Stimulated activated CD4-positive, alpha-beta T cell treated with anti-CD3 and anti-CD28 coated beads, Interleukin-2, amount 100 ng/mL, for 24 hours (primary cell): ENCODE measurements at regions not wholly inside any gene's neighbourhood (a gene's known extent, or its start where the extent isn't known, plus 50 kb on each side); places are given as distances from the start of the nearest gene placed in this dataset.

ENCODE experiments used
- DNase-seq, 2 donors: peaks; one replicate each; pipeline ENCODE4 v3.0.0-alpha.2; 2020

- no peak for DNase-seq
Observed at GRCh38 chr7:16212610-16213009, 208.7 kb downstream of the CRPPA start.

DNA sequence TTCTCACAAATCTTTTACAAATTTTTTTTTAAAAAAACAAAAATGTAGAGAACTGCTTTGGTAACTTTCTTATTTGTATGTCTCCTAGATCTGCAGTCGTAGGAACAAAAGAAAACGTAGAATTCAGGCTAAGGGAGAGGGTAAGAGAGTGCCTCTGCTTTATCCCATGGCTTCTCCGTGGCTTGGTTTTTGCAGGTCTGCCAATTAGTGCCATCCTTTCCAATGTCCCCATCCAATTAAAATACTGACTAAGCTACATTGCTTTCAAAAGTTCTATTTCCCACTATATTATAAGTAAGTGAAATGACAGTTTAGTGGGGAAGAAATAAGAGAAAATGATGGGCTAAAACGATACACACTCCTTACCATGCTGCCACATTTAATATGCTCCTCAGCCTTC lies 209.3 kb downstream of the CRPPA start:
- DNase-seq, result no peak

DNA sequence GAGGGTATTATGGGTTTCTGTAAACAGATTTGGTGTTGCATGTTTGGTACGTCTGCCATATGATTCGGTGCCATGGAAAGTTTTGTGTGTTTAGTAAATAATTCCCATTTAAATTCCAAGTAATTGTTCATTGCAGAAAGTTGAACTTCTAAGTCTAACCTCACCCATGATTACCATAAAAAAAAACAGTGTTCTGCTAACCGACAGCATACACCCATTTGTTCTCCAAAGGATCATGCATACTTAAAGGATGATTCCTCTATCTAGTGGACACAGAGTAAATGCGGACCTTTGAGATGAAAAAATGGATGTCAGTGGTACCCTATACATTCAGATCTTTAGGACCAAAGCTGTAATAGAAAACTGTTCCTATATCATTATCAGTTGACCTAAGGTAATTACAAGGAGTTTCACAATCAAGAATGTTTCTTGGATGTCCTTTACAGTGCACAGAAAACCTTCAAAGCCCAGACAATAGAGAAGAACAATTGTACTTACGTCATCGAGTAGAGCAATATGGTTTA lies 209.9 kb downstream of the CRPPA start:
- no peak for DNase-seq

GRCh38 chr7:16210171-16210570 lies 211.2 kb downstream of the CRPPA start:
- no peak for DNase-seq

- no peak for DNase-seq
Observed at GRCh38 chr7:16207321-16207720, 214.0 kb downstream of the CRPPA start.

DNA sequence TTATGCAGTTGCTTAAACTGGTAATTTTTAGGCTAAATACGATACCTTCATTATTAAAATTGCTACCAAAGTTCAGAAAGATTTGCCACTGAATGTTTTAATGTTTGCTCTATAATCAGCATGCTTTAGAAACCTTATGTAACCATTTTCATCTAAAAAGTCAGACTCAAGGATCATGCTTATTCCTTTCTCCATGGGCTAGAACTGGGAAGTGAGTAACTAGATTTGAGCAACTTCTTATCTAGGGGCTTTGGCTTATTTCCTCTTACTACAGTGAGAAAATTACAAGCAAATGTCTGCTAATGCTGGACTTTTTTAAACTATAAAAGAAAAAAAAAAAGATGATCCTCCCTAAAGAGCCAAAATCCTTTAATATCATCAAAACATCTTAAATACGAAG lies 215.9 kb downstream of the CRPPA start:
- DNase-seq, result no peak

DNA sequence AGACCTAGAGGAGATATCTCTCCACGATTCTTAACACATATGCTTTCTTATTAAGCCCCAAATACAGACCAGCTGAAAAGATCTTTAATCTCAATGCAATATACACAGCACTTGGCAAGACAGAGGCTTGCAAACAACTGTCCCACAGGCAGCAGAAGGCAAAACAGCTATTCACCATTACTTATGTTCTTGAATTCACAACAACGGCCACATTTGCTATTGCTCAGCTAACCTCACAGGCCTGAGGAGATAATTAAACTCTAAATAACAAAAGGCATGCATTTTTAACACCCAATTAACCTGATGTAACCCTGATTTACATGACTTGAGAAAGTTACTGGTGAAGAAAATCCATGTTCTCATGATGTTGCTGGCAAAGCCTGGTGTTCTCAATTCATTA lies 216.4 kb downstream of the CRPPA start:
- no peak for DNase-seq

DNA sequence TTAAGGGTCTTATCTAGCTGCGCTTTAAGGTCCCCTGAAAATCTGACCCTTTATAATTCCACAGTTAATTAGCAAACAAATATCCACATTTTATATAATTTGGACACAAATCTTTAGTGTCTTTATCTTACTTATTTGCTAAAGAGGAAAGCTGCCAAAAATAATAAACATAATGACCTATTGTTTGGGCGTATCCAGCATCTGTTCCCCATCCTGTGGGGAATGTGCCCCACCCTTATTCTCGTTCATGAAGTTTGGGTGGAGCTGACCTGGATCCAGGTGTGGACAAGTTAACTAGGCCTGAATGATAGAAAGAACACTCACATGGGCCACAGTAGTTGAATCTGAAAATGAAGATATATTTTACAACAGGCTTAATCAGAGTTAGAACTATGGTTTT lies 218.3 kb downstream of the CRPPA start:
- DNase-seq, result no peak

DNA sequence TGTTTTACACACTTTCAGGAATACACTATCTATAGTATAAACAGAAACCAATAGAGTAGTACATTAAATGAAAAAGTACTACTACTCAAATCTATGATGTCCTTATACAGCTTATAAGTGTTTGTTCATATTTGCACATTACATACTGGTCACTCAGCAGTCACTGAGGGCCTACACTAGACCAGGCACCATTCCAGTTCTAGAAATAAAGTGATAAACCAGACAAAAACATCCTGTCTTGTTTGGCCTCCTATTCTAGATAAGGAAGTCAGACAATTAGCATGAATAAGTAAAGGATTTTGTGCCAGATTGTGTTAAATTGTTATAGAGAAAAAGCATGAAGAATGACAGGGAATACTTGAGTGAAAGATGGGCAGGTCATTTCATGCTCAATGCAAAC lies 219.0 kb downstream of the CRPPA start:
- DNase-seq, result no peak

- no peak for DNase-seq
Observed at GRCh38 chr7:16200591-16200990, 220.7 kb downstream of the CRPPA start.

GRCh38 chr7:16193631-16194030 lies 227.7 kb downstream of the CRPPA start:
- DNase-seq, result no peak

DNA sequence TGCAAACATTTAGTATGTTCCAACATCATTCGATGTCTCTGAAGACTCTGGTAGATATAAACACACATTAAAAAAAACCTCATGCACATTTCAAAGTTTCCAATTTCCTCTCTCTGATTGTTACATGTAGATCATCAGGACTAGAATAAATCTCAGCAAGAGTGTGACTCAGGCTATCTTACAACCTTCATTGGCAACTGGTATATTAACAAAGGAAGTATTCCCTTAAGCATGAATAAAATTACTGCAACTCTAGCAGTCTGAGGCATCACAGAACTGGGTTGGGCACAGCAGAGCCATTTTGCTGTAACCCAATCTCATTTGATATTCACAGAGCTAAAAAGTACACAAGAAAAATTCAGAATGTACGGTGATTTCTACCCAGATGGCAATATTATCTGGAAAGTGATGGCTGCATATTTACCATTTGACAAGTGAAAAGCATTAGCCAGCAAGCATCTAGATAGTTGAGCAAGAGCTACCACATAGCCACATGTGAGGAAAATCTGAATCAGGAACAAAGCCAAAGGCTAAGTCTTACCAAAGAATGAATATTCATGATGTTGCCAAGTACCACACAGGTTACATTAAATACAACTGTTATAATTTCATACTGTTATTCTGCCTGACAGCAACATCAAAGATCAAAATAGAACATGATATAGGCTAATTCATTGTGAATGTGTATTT lies 232.2 kb downstream of the CRPPA start:
- DNase-seq, result no peak

DNA sequence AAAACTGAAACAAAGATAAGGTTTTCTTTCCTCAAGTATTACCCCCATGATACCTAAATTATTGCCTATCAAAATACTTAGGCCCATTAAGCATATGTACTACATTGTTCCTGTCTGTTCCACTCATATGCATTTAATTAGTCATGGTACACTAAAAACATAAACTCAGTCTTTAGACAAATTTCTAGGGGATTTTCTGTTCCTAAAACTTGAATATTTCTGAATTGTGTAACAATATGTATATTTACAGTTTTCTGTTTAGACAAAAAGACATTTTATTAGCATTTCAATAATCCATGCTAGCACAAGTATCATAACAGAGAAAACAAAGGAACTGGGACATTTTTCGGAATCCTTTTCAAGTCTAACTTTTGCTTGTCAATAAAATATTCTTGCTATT lies 234.2 kb downstream of the CRPPA start:
- DNase-seq, result no peak

DNA sequence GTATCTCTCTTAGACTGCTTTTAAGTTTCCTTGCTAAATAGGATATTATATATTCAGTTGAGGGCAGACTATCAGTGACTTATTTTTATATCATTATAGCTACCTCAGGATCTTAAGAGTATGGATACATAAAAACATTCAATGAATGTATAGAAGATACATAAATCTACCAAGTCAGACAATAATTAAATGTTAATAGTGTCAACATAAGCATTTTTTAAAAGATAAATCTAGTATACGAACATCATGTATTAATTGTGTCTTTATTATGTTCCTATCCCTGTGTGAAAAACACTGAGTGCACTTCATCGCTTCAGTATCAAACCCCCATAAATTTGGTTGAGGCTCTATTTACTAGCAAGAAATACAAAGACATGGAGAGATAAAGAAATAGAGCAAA lies 242.8 kb downstream of the CRPPA start:
- DNase-seq, result no peak

- no peak for DNase-seq
Observed at GRCh38 chr7:16178092-16178491, 243.2 kb downstream of the CRPPA start.

GRCh38 chr7:16174253-16174652 lies 247.1 kb downstream of the CRPPA start:
- DNase-seq, result no peak

DNA sequence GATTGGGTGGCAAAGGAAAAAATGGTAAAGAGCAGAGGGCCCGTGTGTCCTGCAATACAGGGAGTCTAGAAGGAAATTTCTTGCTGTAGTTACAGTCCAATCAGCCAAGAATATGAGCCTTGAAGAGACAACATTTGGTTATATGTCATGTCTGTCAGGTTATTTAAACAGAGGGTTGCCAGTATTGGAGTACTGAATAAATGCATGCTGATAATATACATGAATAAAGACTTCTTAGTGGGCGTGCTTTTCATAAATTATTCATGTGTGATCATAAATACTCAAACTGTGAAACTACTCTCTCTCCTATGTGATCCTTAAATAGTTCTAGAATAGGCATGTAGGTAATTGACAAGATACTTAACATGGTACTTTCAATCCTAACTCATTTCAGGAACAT lies 249.0 kb downstream of the CRPPA start:
- no peak for DNase-seq

DNA sequence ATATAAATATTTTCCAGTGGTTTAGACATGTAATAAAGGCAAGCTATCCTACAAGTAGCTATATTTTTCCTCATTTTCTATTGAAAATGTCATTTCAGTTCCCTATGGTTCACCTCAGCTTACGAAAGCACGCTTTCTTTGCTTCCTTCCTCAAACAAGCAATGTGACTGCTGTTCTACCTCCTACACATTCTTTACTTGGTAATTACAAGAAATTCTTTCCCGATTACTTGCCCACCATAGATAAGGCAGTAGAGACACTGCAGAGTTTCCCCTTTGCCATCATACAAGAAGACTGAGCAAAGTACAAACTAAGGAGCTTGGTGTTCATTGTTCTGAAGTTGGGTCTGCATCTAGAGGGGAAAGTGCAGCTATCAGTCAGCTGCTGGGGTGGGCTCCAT lies 249.4 kb downstream of the CRPPA start:
- DNase-seq, result no peak

DNA sequence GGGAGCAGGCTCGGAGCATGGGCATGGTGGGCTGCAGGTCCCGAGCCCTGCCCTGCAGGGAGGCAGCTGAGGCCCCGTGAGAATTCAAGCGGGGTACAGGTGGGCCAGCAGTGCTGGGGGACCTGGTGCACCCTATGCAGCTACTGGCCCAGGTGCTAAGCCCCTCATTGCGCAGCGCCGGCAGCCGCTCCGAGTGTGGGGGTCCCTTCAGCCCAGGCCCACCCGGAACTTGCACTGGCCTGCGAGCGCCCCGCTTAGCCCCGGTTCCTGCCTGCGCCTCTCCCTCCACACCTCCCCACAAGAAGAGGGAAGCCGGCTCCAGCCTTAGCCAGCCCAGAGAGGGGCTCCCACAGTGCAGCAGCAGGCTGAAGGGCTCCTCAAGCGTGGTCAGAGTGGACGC lies 250.7 kb downstream of the CRPPA start:
- no peak for DNase-seq

DNA sequence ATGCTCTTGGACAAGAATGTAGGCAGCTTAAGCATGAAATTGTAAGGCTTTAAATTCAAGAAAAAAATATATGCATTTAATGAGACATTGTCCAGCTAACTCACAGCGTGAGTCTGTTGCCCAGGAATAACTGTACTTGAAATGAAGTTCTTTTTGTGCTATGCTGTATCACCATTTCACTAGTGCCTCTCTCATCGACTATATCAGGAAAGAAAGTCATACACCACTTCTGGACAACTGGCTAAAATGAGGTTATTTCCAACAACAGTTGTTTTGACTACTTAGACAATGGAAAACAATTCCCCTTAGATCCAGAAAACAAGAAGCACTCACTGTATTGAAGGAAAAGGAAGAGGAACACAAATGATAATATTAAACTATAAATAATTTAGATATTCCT lies 251.8 kb downstream of the CRPPA start:
- DNase-seq, result no peak

GRCh38 chr7:16167526-16167925 lies 253.8 kb downstream of the CRPPA start:
- no peak for DNase-seq

GRCh38 chr7:16144361-16144760 lies 277.0 kb downstream of the CRPPA start:
- no peak for DNase-seq

- DNase-seq, result no peak
Observed at GRCh38 chr7:16137944-16138343, 283.4 kb downstream of the CRPPA start.

GRCh38 chr7:16136896-16137295 lies 284.4 kb downstream of the CRPPA start:
- no peak for DNase-seq

DNA sequence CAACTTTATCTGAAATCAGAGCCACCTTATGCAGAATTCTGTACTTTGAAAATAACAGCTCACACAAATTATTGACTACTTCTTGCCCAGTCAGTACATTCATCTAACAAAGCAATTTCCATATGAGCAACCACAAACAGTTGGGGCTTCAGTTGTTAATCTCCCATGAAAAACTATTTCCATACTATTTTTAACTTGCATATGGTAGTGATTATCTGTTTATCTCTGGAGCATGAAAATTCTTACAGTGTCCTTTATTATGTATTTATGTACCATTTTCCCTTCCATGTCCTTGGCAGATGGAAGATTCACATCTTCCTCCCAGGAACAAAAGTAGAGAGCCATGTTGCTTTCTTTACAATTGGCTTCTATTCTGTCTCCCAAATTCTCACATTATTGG lies 285.7 kb downstream of the CRPPA start:
- no peak for DNase-seq
